DND-41 (cell line): ENCODE measurements at regions not wholly inside any gene's neighbourhood (a gene's known extent, or its start where the extent isn't known, plus 50 kb on each side); places are given as distances from the start of the nearest gene placed in this dataset.

Experiments used
- ATAC-seq: fragments of 200-7000 bp; cut with Tn5 transposase; 3 replicates; pipeline ENCODE4 v1.9.1; 2021; ENCODE audit warnings: low read depth; ENCODE audit not compliant: insufficient read depth
- DNase-seq: peaks from one replicate; pipeline ENCODE4 v3.0.0-alpha.2; 2020
- H2AFZ ChIP-seq: 2 replicates; pipeline ENCODE4 v1.6.0; 2012; ENCODE audit warnings: low read depth, low read length
- H3K27ac ChIP-seq: 2 replicates; pipeline ENCODE4 v1.5.1; 2012; ENCODE audit warnings: low read length, inconsistent platforms
- H3K27me3 ChIP-seq: fragments of 200-600 bp; sonication (generic); 2 replicates; pipeline ENCODE4 v1.6.0; 2012; ENCODE audit warnings: low read length, mild to moderate bottlenecking, inconsistent platforms; ENCODE audit not compliant: insufficient read depth, poor library complexity
- H3K36me3 ChIP-seq: 2 replicates; pipeline ENCODE4 v1.5.1; 2012; ENCODE audit warnings: low read length, inconsistent platforms; ENCODE audit not compliant: insufficient read depth
- H3K4me1 ChIP-seq: 2 replicates; pipeline ENCODE4 v1.5.1; 2012; ENCODE audit warnings: mild to moderate bottlenecking, low read length; ENCODE audit not compliant: insufficient read depth
- H3K4me2 ChIP-seq: 2 replicates; pipeline ENCODE4 v1.6.0; 2012; ENCODE audit warnings: mild to moderate bottlenecking, moderate library complexity, low read length, inconsistent platforms; ENCODE audit not compliant: insufficient read depth
- H3K4me3 ChIP-seq, 2 experiments: fragments of 200-600 bp in 1 of 2; shearing (Covaris generic) in 1 of 2; 2 replicates each; pipeline ENCODE4 v1.5.1; 2012 to 2016; ENCODE audit warnings: inconsistent platforms in 2 of 2, low read length in 2 of 2, mild to moderate bottlenecking in 2 of 2, low read depth in 1 of 2, moderate library complexity in 1 of 2
- H3K79me2 ChIP-seq: 2 replicates; pipeline ENCODE4 v1.6.0; 2012; ENCODE audit warnings: low read length, inconsistent platforms; ENCODE audit not compliant: insufficient read depth
- H3K9ac ChIP-seq: 2 replicates; pipeline ENCODE4 v1.6.0; 2012; ENCODE audit warnings: low read depth, mild to moderate bottlenecking, inconsistent platforms, low read length, moderate library complexity
- H3K9me3 ChIP-seq: 2 replicates; pipeline ENCODE4 v1.5.1; 2012; ENCODE audit warnings: low read length, moderate library complexity, mild to moderate bottlenecking, inconsistent platforms; ENCODE audit not compliant: insufficient read depth, severe bottlenecking
- H4K20me1 ChIP-seq: 2 replicates; pipeline ENCODE4 v1.6.0; 2012; ENCODE audit warnings: low read length; ENCODE audit not compliant: insufficient read depth
- EZH2 ChIP-seq: IDR thresholded peaks from 3 replicates; pipeline ENCODE4 v1.6.1; 2012; ENCODE audit warnings: borderline replicate concordance, low read depth, mild to moderate bottlenecking, moderate library complexity, low read length, inconsistent platforms; ENCODE audit not compliant: severe bottlenecking
- TF ChIP-seq, protein P1 (sequence below): IDR thresholded peaks from 2 replicates; pipeline ENCODE4 v1.5.1; 2012; ENCODE audit warnings: borderline replicate concordance, low read length, moderate library complexity, mild to moderate bottlenecking; ENCODE audit not compliant: poor library complexity, severe bottlenecking; ENCODE audit errors: extremely low read depth

DNA sequence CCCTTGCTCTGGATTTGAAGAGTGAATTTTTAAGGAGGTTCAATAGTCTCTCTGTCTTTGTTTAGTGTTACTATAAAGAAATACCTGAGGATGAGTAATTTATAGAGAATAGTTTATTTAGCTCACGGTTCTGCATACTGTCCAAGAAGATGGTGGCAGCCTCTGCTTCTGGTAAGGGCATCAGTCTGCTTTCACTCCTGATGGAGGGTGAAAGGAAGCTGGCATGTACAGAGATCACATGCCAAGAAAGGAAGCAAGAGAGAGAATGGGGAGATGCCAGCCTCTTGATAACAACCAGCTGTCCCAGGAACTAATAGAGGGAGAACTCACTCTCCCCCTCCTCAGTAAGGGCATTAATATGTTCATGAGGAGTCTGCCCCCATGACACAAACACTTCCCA, 917.5 kb upstream of the GOT2 start:
- H3K9ac ChIP-seq, result no peak overlapping the region
- TF ChIP-seq EZH2, result no peak
- TF ChIP-seq, protein P1, sequence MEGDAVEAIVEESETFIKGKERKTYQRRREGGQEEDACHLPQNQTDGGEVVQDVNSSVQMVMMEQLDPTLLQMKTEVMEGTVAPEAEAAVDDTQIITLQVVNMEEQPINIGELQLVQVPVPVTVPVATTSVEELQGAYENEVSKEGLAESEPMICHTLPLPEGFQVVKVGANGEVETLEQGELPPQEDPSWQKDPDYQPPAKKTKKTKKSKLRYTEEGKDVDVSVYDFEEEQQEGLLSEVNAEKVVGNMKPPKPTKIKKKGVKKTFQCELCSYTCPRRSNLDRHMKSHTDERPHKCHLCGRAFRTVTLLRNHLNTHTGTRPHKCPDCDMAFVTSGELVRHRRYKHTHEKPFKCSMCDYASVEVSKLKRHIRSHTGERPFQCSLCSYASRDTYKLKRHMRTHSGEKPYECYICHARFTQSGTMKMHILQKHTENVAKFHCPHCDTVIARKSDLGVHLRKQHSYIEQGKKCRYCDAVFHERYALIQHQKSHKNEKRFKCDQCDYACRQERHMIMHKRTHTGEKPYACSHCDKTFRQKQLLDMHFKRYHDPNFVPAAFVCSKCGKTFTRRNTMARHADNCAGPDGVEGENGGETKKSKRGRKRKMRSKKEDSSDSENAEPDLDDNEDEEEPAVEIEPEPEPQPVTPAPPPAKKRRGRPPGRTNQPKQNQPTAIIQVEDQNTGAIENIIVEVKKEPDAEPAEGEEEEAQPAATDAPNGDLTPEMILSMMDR, result no peak
- no peaks in the 10 kb centered on the region for H3K79me2 ChIP-seq
- no peaks in the 10 kb centered on the region for H3K4me1 ChIP-seq
- H3K9me3 ChIP-seq, result no peaks in the 10 kb centered on the region
- no peak overlapping the region for H3K4me3 ChIP-seq
- no peak overlapping the region for H3K4me2 ChIP-seq
- no peak overlapping the region for H3K27ac ChIP-seq
- no peaks in the 10 kb centered on the region for H3K36me3 ChIP-seq
- H4K20me1 ChIP-seq, result no peaks in the 10 kb centered on the region
- no peak for ATAC-seq
- DNase-seq, result no peak
- H3K27me3 ChIP-seq, result no peaks in the 10 kb centered on the region
- H2AFZ ChIP-seq, result no peak overlapping the region

DNA sequence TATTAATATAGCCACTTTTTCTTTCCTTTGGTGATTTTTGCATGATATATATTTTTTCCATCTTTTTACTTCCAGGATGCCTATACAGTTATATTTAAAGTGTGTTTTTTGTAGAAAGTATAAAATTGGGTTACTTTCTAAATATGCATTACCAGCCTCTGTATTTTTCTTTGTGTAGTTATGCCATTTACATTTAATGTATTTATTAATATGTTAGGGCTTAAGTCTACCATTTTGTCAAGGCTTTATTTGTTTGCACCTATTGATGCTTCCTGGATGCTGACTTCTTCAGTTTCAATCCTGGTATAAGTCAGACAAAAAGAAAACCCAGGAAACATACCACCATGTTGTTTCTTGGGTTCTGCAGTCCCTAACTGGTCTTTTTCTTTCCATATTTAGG, 911.1 kb upstream of the GOT2 start:
- no peaks in the 10 kb centered on the region for H3K9me3 ChIP-seq
- H4K20me1 ChIP-seq, result no peaks in the 10 kb centered on the region
- no peaks in the 10 kb centered on the region for H3K36me3 ChIP-seq
- no peak overlapping the region for H3K9ac ChIP-seq
- H3K27ac ChIP-seq, result no peak overlapping the region
- no peaks in the 10 kb centered on the region for H3K27me3 ChIP-seq
- no peaks in the 10 kb centered on the region for H3K79me2 ChIP-seq
- H3K4me2 ChIP-seq, result no peak overlapping the region
- TF ChIP-seq EZH2, result no peak
- TF ChIP-seq, protein P1, result no peak
- H2AFZ ChIP-seq, result no peak overlapping the region
- no peaks in the 10 kb centered on the region for H3K4me1 ChIP-seq
- no peak overlapping the region for H3K4me3 ChIP-seq
- ATAC-seq (no peak), DNase-seq (no peak)

DNA sequence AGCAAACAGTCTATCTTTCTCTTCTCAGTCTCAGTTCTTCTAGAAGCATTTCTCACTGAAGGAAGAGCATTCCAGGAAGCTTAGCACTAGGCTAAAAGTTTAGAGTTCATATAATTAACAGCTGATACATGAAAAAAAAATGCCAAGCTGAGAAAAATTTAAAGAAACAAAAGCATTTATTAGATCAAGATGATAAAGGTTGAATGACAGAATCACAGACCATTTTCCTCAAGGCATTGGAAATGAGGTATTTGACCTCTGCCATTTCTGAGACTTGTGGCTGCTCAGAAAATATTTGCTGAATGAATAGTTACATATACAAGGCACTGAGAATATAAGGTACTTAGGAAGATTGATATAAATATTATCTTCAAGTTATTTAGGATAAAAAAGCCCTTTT, 901.6 kb upstream of the GOT2 start:
- Histone ChIP-seq H3K27me3 (no peaks in the 10 kb centered on the region), H3K4me1 (no peaks in the 10 kb centered on the region), H3K4me2 (no peak overlapping the region), H3K27ac (no peak overlapping the region), H3K36me3 (no peaks in the 10 kb centered on the region), H3K9ac (no peak overlapping the region), H3K9me3 (no peaks in the 10 kb centered on the region), H3K79me2 (no peaks in the 10 kb centered on the region), H4K20me1 (no peaks in the 10 kb centered on the region), H2AFZ (no peak overlapping the region), H3K4me3 (no peak overlapping the region)
- ATAC-seq (no peak), DNase-seq (no peak)
- no peak for TF ChIP-seq EZH2
- TF ChIP-seq, protein P1, result no peak

DNA sequence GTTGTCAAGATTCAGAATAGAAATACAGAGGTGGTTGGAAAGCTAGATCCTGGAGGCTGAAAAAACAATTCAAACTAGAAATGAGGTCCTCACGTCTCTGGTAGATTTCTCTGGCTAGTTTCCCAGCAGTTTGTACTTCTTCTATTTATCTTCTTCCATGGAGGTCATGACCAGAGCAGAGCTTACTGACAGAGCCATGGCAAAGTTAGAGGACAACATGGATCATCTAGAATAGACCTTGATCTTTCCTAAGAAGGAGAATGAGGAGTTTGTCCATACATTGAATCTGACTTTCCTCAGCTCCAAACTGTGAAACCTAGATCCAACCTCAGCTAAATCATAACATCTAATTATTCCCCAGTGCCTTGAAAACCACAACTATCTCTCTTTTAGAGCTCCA, 900.8 kb upstream of the GOT2 start:
- Histone ChIP-seq H3K4me2 (no peak overlapping the region), H3K4me1 (no peaks in the 10 kb centered on the region), H3K36me3 (no peaks in the 10 kb centered on the region), H3K79me2 (no peaks in the 10 kb centered on the region), H4K20me1 (no peaks in the 10 kb centered on the region), H2AFZ (no peak overlapping the region), H3K9ac (no peak overlapping the region), H3K9me3 (no peaks in the 10 kb centered on the region), H3K27ac (no peak overlapping the region), H3K27me3 (no peaks in the 10 kb centered on the region), H3K4me3 (no peak overlapping the region)
- ATAC-seq, result no peak
- no peak for DNase-seq
- TF ChIP-seq, protein P1, result no peak
- TF ChIP-seq EZH2, result no peak
